Fibroblast of lung (primary cell): ENCODE measurements at regions not wholly inside any gene's neighbourhood (a gene's known extent, or its start where the extent isn't known, plus 50 kb on each side); places are given as distances from the start of the nearest gene placed in this dataset.

Experiments
- CTCF ChIP-seq, 2 donors: IDR thresholded peaks in 1 of 2; conservative IDR thresholded peaks in 1 of 2; 1 replicate in 1 of 2; 2 replicates in 1 of 2; pipeline ENCODE4 v1.5.1; 2011 to 2012; ENCODE audit warnings: low read length in 2 of 2, control low read depth in 1 of 2, inconsistent platforms in 1 of 2, low read depth in 1 of 2, mild to moderate bottlenecking in 1 of 2
- EZH2 ChIP-seq: IDR thresholded peaks from 2 replicates; pipeline ENCODE4 v1.5.1; 2012; ENCODE audit warnings: low read length, control low read depth, mild to moderate bottlenecking; ENCODE audit errors: missing control alignments

DNA sequence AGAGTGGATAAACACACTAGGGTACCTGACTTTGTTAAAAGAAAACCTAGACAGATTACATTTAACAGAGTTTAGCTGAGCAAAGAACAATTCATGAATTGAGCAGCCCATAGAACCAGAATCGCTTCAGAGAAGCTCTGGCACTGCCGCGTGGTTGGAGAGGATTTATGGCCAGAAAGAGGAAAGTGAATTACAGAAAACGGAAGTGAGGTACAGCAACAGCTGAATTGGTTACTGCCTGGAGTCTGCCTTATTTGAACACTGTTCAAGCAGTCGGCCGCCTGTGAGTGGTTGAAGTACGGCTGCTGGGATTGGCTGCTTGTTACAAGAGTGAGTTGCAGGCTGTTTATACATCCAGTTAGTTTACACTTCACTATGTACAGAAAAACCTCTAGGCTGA is 253.8 kb upstream of the CDYL start:
- TF ChIP-seq EZH2 (no peak), CTCF (conservative IDR thresholded peaks at IDR 0.05 in 1 of 2, IDR thresholded peaks at IDR 0.05 in 1 of 2; ENCODE audit: low read depth in 1 of 2, low read length in 2 of 2) (no peak)
